ENCODE measurements at regions not wholly inside any gene's neighbourhood (a gene's known extent, or its start where the extent isn't known, plus 50 kb on each side); places are given as distances from the start of the nearest gene placed in this dataset.
"Not testable (repeated sequence)": the region's sequence is repeated elsewhere in the genome, so short reads cannot be mapped to it uniquely, and the experiment has no call there.

- TF ChIP-seq POLR2AphosphoS5 (IDR thresholded peaks at IDR 0.05; ENCODE audit: low read depth, low read length) (no peak), POLR2A (IDR thresholded peaks at IDR 0.05; ENCODE audit: low read depth, low read length) (no peak), TAF1 (IDR thresholded peaks at IDR 0.05; ENCODE audit: borderline replicate concordance, low read depth, low read length) (no peak)
- no peak for FAIRE-seq
- DNase-seq (ENCODE audit: insufficient read length), result no peak
These were observed 181.3 kb downstream of the ESM1 start for GRCh38 chr5:54804086-54804485.

GRCh38 chr5:54803471-54804011 lies 181.9 kb downstream of the ESM1 start:
- FAIRE-seq (no peak), DNase-seq (ENCODE audit: insufficient read length) (no peak)
- TF ChIP-seq POLR2A (IDR thresholded peaks at IDR 0.05; ENCODE audit: low read depth, low read length), result no peak
- no peak for TF ChIP-seq TAF1 (IDR thresholded peaks at IDR 0.05; ENCODE audit: borderline replicate concordance, low read depth, low read length)
- no peak for TF ChIP-seq POLR2AphosphoS5 (IDR thresholded peaks at IDR 0.05; ENCODE audit: low read depth, low read length)

GRCh38 chr5:54799645-54800044 lies 185.7 kb downstream of the ESM1 start:
- TF ChIP-seq TAF1 (IDR thresholded peaks at IDR 0.05; ENCODE audit: borderline replicate concordance, low read depth, low read length) (no peak), POLR2AphosphoS5 (IDR thresholded peaks at IDR 0.05; ENCODE audit: low read depth, low read length) (no peak), POLR2A (IDR thresholded peaks at IDR 0.05; ENCODE audit: low read depth, low read length) (no peak)
- FAIRE-seq (no peak), DNase-seq (ENCODE audit: insufficient read length) (no peak)

GRCh38 chr5:54795777-54796176 lies 189.6 kb downstream of the ESM1 start:
- no peak for TF ChIP-seq TAF1 (IDR thresholded peaks at IDR 0.05; ENCODE audit: borderline replicate concordance, low read depth, low read length)
- no peak for TF ChIP-seq POLR2A (IDR thresholded peaks at IDR 0.05; ENCODE audit: low read depth, low read length)
- TF ChIP-seq POLR2AphosphoS5 (IDR thresholded peaks at IDR 0.05; ENCODE audit: low read depth, low read length), result no peak
- FAIRE-seq (no peak), DNase-seq (ENCODE audit: insufficient read length) (no peak)

- TF ChIP-seq POLR2A (IDR thresholded peaks at IDR 0.05; ENCODE audit: low read depth, low read length) (no peak), POLR2AphosphoS5 (IDR thresholded peaks at IDR 0.05; ENCODE audit: low read depth, low read length) (no peak), TAF1 (IDR thresholded peaks at IDR 0.05; ENCODE audit: borderline replicate concordance, low read depth, low read length) (no peak)
- no peak for DNase-seq (ENCODE audit: insufficient read length)
- no peak for FAIRE-seq
These were observed 190.1 kb downstream of the ESM1 start for GRCh38 chr5:54795284-54795683.

GRCh38 chr5:54794135-54794975 lies 191.0 kb downstream of the ESM1 start:
- DNase-seq (ENCODE audit: insufficient read length), result no peak
- TF ChIP-seq TAF1 (IDR thresholded peaks at IDR 0.05; ENCODE audit: borderline replicate concordance, low read depth, low read length) (no peak), POLR2A (IDR thresholded peaks at IDR 0.05; ENCODE audit: low read depth, low read length) (no peak), POLR2AphosphoS5 (IDR thresholded peaks at IDR 0.05; ENCODE audit: low read depth, low read length) (no peak)
- FAIRE-seq, result no peak

GRCh38 chr5:54793468-54794134 lies 191.8 kb downstream of the ESM1 start:
- FAIRE-seq, result no peak

GRCh38 chr5:54792611-54793404 lies 192.6 kb downstream of the ESM1 start:
- FAIRE-seq (no peak), DNase-seq (ENCODE audit: insufficient read length) (no peak)
- TF ChIP-seq POLR2A (IDR thresholded peaks at IDR 0.05; ENCODE audit: low read depth, low read length) (no peak), TAF1 (IDR thresholded peaks at IDR 0.05; ENCODE audit: borderline replicate concordance, low read depth, low read length) (no peak), POLR2AphosphoS5 (IDR thresholded peaks at IDR 0.05; ENCODE audit: low read depth, low read length) (no peak)

More at GRCh38 chr5:54793468-54794134, 191.8 kb downstream of the ESM1 start:
- TF ChIP-seq POLR2A (IDR thresholded peaks at IDR 0.05; ENCODE audit: low read depth, low read length) (no peak), POLR2AphosphoS5 (IDR thresholded peaks at IDR 0.05; ENCODE audit: low read depth, low read length) (no peak), TAF1 (IDR thresholded peaks at IDR 0.05; ENCODE audit: borderline replicate concordance, low read depth, low read length) (no peak)
- DNase-seq (ENCODE audit: insufficient read length), result no peak

- not testable (repeated sequence) for FAIRE-seq; DNase-seq (ENCODE audit: insufficient read length)
These were observed 197.5 kb downstream of the ESM1 start for GRCh38 chr5:54787910-54788309.

- DNase-seq (ENCODE audit: insufficient read length) (no peak), FAIRE-seq (no peak)
- TF ChIP-seq POLR2AphosphoS5 (IDR thresholded peaks at IDR 0.05; ENCODE audit: low read depth, low read length) (no peak), TAF1 (IDR thresholded peaks at IDR 0.05; ENCODE audit: borderline replicate concordance, low read depth, low read length) (no peak), POLR2A (IDR thresholded peaks at IDR 0.05; ENCODE audit: low read depth, low read length) (no peak)
These were observed 199.4 kb downstream of the ESM1 start for GRCh38 chr5:54785729-54786591.

Measured in GM12892 (cell line).